ENCODE measurements at regions not wholly inside any gene's neighbourhood (a gene's known extent, or its start where the extent isn't known, plus 50 kb on each side); places are given as distances from the start of the nearest gene placed in this dataset.

DNA sequence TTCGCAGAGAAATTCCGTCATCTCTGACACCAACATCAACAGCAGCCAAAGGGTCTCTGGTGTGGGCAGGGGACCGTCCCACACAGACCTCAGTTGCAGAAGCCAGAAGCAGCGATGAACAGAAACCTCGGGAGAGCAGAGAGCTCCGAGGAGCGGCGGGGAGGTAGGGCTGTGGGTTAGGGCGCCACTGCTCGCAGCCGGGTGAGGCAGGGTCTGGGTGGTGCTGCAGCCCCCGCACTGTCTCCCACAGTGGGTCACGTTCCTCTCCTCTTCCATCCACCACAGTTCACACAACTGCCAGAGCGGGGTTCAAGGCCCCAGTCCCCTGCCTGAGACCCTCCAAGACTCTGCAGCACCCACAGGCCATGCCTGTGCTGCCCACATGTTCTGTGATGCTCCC, 99.9 kb downstream of the OLFM1 start:
- Histone ChIP-seq H3K36me3 (ENCODE audit: control insufficient read depth in 2 of 2, extremely low read depth in 1 of 2, insufficient read depth in 2 of 2, low read length in 2 of 2) (no peaks in the 10 kb centered on the region), H3K9me3 (ENCODE audit: control insufficient read depth, low read depth, low read length) (peaks cover 2% of the 10 kb centered on the region), H3K4me2 (ENCODE audit: control insufficient read depth, extremely low read depth, insufficient read depth, low read depth, low read length) (no peak overlapping the region), H3K27ac (ENCODE audit: control insufficient read depth, insufficient read depth, low read length) (no peak overlapping the region), H2AFZ (ENCODE audit: control insufficient read depth, low read length) (no peak overlapping the region), H3K27me3 (ENCODE audit: control insufficient read depth, extremely low read depth, insufficient read depth, low read length) (peaks cover 5% of the 10 kb centered on the region), H3K9me1 (ENCODE audit: control insufficient read depth, extremely low read depth, insufficient read depth, low read length) (no peaks in the 10 kb centered on the region), H3K4me3 (ENCODE audit: control insufficient read depth in 2 of 3, extremely low read depth in 1 of 3, insufficient read depth in 2 of 3, low read depth in 1 of 3, low read length in 3 of 3) (no peak overlapping the region), H3K9ac (ENCODE audit: control insufficient read depth, extremely low read depth, insufficient read depth, low read length) (no peak overlapping the region), H3K79me2 (ENCODE audit: control insufficient read depth, insufficient read depth, low read length) (no peaks in the 10 kb centered on the region), H3K4me1 (ENCODE audit: control insufficient read depth, extremely low read depth, insufficient read depth, low read length) (no peaks in the 10 kb centered on the region), H4K20me1 (ENCODE audit: control insufficient read depth, extremely low read depth, insufficient read depth, low read length) (no peaks in the 10 kb centered on the region)
- FAIRE-seq (no peak), DNase-seq (ENCODE audit: low read depth, low spot score) (no peak)
- dilution Hi-C loops (cut with MboI; ENCODE audit: extremely low pct_ligation_motif_present, low sequenced_read_pairs), result no loop called here
- no peak for TF ChIP-seq EZH2 (IDR thresholded peaks at IDR 0.05; ENCODE audit: low read length)

- peaks cover 4% of the 10 kb centered on the region for H3K9me3 ChIP-seq (ENCODE audit: control insufficient read depth, low read depth, low read length)
- H4K20me1 ChIP-seq (ENCODE audit: control insufficient read depth, extremely low read depth, insufficient read depth, low read length), result no peaks in the 10 kb centered on the region
- H3K4me3 ChIP-seq (ENCODE audit: control insufficient read depth in 2 of 3, extremely low read depth in 1 of 3, insufficient read depth in 2 of 3, low read depth in 1 of 3, low read length in 3 of 3), result no peak overlapping the region
- H3K79me2 ChIP-seq (ENCODE audit: control insufficient read depth, insufficient read depth, low read length), result no peaks in the 10 kb centered on the region
- H3K9ac ChIP-seq (ENCODE audit: control insufficient read depth, extremely low read depth, insufficient read depth, low read length), result no peak overlapping the region
- dilution Hi-C loops (cut with MboI; ENCODE audit: extremely low pct_ligation_motif_present, low sequenced_read_pairs), result no loop called here
- H3K9me1 ChIP-seq (ENCODE audit: control insufficient read depth, extremely low read depth, insufficient read depth, low read length), result no peaks in the 10 kb centered on the region
- no peak overlapping the region for H3K4me2 ChIP-seq (ENCODE audit: control insufficient read depth, extremely low read depth, insufficient read depth, low read depth, low read length)
- H3K4me1 ChIP-seq (ENCODE audit: control insufficient read depth, extremely low read depth, insufficient read depth, low read length), result no peaks in the 10 kb centered on the region
- TF ChIP-seq CTCF (optimal IDR thresholded peaks at IDR 0.05 in 1 of 3, IDR thresholded peaks at IDR 0.05 in 1 of 3, conservative IDR thresholded peaks at IDR 0.05 in 1 of 3; ENCODE audit: extremely low read depth in 1 of 3, insufficient read depth in 2 of 3, low read length in 3 of 3) (no peak), EZH2 (IDR thresholded peaks at IDR 0.05; ENCODE audit: low read length) (no peak)
- H3K27me3 ChIP-seq (ENCODE audit: control insufficient read depth, extremely low read depth, insufficient read depth, low read length), result peaks cover 5% of the 10 kb centered on the region
- DNase-seq (ENCODE audit: low read depth, low spot score) (no peak), FAIRE-seq (no peak)
- H3K27ac ChIP-seq (ENCODE audit: control insufficient read depth, insufficient read depth, low read length), result no peak overlapping the region
- no peaks in the 10 kb centered on the region for H3K36me3 ChIP-seq (ENCODE audit: control insufficient read depth in 2 of 2, extremely low read depth in 1 of 2, insufficient read depth in 2 of 2, low read length in 2 of 2)
- no peak overlapping the region for H2AFZ ChIP-seq (ENCODE audit: control insufficient read depth, low read length)
Observed at GRCh38 chr9:135188681-135189151, 101.2 kb downstream of the OLFM1 start.

GRCh38 chr9:135189497-135189896, 102.0 kb downstream of the OLFM1 start:
- dilution Hi-C loops (cut with MboI; ENCODE audit: extremely low pct_ligation_motif_present, low sequenced_read_pairs), result no loop called here
- FAIRE-seq, result no peak

More at GRCh38 chr9:135189497-135189896, 102.0 kb downstream of the OLFM1 start:
- H3K4me2 ChIP-seq (ENCODE audit: control insufficient read depth, extremely low read depth, insufficient read depth, low read depth, low read length), result no peak overlapping the region
- no peak for DNase-seq (ENCODE audit: low read depth, low spot score)
- TF ChIP-seq EZH2 (IDR thresholded peaks at IDR 0.05; ENCODE audit: low read length), result no peak
- no peak for TF ChIP-seq CTCF (optimal IDR thresholded peaks at IDR 0.05 in 1 of 3, IDR thresholded peaks at IDR 0.05 in 1 of 3, conservative IDR thresholded peaks at IDR 0.05 in 1 of 3; ENCODE audit: extremely low read depth in 1 of 3, insufficient read depth in 2 of 3, low read length in 3 of 3)
- no peaks in the 10 kb centered on the region for H3K79me2 ChIP-seq (ENCODE audit: control insufficient read depth, insufficient read depth, low read length)
- H3K9me3 ChIP-seq (ENCODE audit: control insufficient read depth, low read depth, low read length), result peaks cover 4% of the 10 kb centered on the region
- no peak overlapping the region for H3K27ac ChIP-seq (ENCODE audit: control insufficient read depth, insufficient read depth, low read length)
- no peaks in the 10 kb centered on the region for H3K9me1 ChIP-seq (ENCODE audit: control insufficient read depth, extremely low read depth, insufficient read depth, low read length)
- no peaks in the 10 kb centered on the region for H3K4me1 ChIP-seq (ENCODE audit: control insufficient read depth, extremely low read depth, insufficient read depth, low read length)
- H2AFZ ChIP-seq (ENCODE audit: control insufficient read depth, low read length), result no peak overlapping the region
- H4K20me1 ChIP-seq (ENCODE audit: control insufficient read depth, extremely low read depth, insufficient read depth, low read length), result no peaks in the 10 kb centered on the region
- H3K27me3 ChIP-seq (ENCODE audit: control insufficient read depth, extremely low read depth, insufficient read depth, low read length), result peaks cover 5% of the 10 kb centered on the region
- H3K4me3 ChIP-seq (ENCODE audit: control insufficient read depth in 2 of 3, extremely low read depth in 1 of 3, insufficient read depth in 2 of 3, low read depth in 1 of 3, low read length in 3 of 3), result no peak overlapping the region
- H3K9ac ChIP-seq (ENCODE audit: control insufficient read depth, extremely low read depth, insufficient read depth, low read length), result no peak overlapping the region
- no peaks in the 10 kb centered on the region for H3K36me3 ChIP-seq (ENCODE audit: control insufficient read depth in 2 of 2, extremely low read depth in 1 of 2, insufficient read depth in 2 of 2, low read length in 2 of 2)

Measured in keratinocyte (primary cell).